Liver (tissue), 8 donors: ENCODE measurements at regions not wholly inside any gene's neighbourhood (a gene's known extent, or its start where the extent isn't known, plus 50 kb on each side); places are given as distances from the start of the nearest gene placed in this dataset.

Experiments used
- DNase-seq: peaks from one replicate; pipeline ENCODE4 v3.0.0-alpha.2; 2017; ENCODE audit warnings: low spot score
- H3K27ac ChIP-seq, 2 donors: one replicate each; pipeline ENCODE4 v1.7.0; 2013; ENCODE audit warnings: inconsistent platforms in 2 of 2, low read length in 2 of 2, control low read depth in 1 of 2, low read depth in 1 of 2, mild to moderate bottlenecking in 1 of 2
- H3K27me3 ChIP-seq, 4 donors: one replicate each; pipeline versions ENCODE4 v1.6.1 to v1.7.0; 2013; ENCODE audit warnings: low read length in 3 of 4, inconsistent platforms in 1 of 4, mild to moderate bottlenecking in 1 of 4, moderate library complexity in 1 of 4; ENCODE audit not compliant: control insufficient read depth in 4 of 4, insufficient read depth in 4 of 4
- H3K36me3 ChIP-seq, 4 donors: one replicate each; pipeline versions ENCODE4 v1.6.1 to v1.7.0; 2013; ENCODE audit warnings: low read length in 3 of 4, mild to moderate bottlenecking in 3 of 4, low read depth in 1 of 4, moderate library complexity in 1 of 4; ENCODE audit not compliant: control insufficient read depth in 4 of 4, insufficient read depth in 3 of 4
- H3K4me1 ChIP-seq, 4 donors: one replicate each; pipeline versions ENCODE4 v1.6.1 to v1.7.0; 2013; ENCODE audit warnings: low read length in 3 of 4, mild to moderate bottlenecking in 3 of 4, moderate library complexity in 1 of 4; ENCODE audit not compliant: control insufficient read depth in 4 of 4, insufficient read depth in 4 of 4
- H3K4me3 ChIP-seq, 3 donors: one replicate each; pipeline versions ENCODE4 v1.6.1 to v1.7.0; 2013; ENCODE audit warnings: low read length in 3 of 3, control low read depth in 1 of 3, low read depth in 1 of 3, mild to moderate bottlenecking in 1 of 3
- H3K9ac ChIP-seq, 2 donors: one replicate each; pipeline ENCODE4 v1.7.0; 2013; ENCODE audit warnings: low read length in 2 of 2, mild to moderate bottlenecking in 2 of 2, moderate library complexity in 2 of 2, control low read depth in 1 of 2, low read depth in 1 of 2
- H3K9me3 ChIP-seq, 4 donors: one replicate each; pipeline versions ENCODE4 v1.6.1 to v1.7.0; 2013; ENCODE audit warnings: low read length in 3 of 4; ENCODE audit not compliant: control insufficient read depth in 4 of 4
- EGR1 ChIP-seq, 2 donors: IDR thresholded peaks; 2 replicates each; pipeline ENCODE4 v1.6.1; 2016 to 2018; ENCODE audit warnings: antibody characterized with exemption in 2 of 2, low read depth in 2 of 2
- FOXA2 ChIP-seq: IDR thresholded peaks from 2 replicates; pipeline ENCODE4 v1.6.1; 2016; ENCODE audit warnings: antibody characterized with exemption
- HNF4A ChIP-seq, 2 donors: conservative IDR thresholded peaks; 2 replicates each; pipeline ENCODE4 v1.6.1; 2016; ENCODE audit warnings: antibody characterized with exemption in 2 of 2, mild to moderate bottlenecking in 2 of 2
- HNF4G ChIP-seq: IDR thresholded peaks from 2 replicates; pipeline ENCODE4 v1.6.1; 2016; ENCODE audit warnings: antibody characterized with exemption
- JUND ChIP-seq, 2 donors: IDR thresholded peaks; 2 replicates each; pipeline ENCODE4 v1.6.1; 2016; ENCODE audit warnings: antibody characterized with exemption in 2 of 2
- NR2F2 ChIP-seq: IDR thresholded peaks from 2 replicates; pipeline ENCODE4 v1.6.1; 2016; ENCODE audit warnings: antibody characterized with exemption
- RAD21 ChIP-seq, 2 donors: IDR thresholded peaks; 2 replicates each; pipeline ENCODE4 v1.6.1; 2016; ENCODE audit warnings: antibody characterized with exemption in 2 of 2, mild to moderate bottlenecking in 2 of 2
- RXRA ChIP-seq, 2 donors: IDR thresholded peaks; 2 replicates each; pipeline ENCODE4 v1.6.1; 2017 to 2018; ENCODE audit warnings: antibody characterized with exemption in 2 of 2, mild to moderate bottlenecking in 1 of 2
- SP1 ChIP-seq: IDR thresholded peaks from 2 replicates; pipeline ENCODE4 v1.6.1; 2018; ENCODE audit warnings: antibody characterized with exemption, mild to moderate bottlenecking
- YY1 ChIP-seq: IDR thresholded peaks from 2 replicates; pipeline ENCODE4 v1.6.1; 2016; ENCODE audit warnings: antibody characterized with exemption, mild to moderate bottlenecking
- WGBS: extraction: QIAGEN DNeasy Blood & Tissue Kit; methylation state at CpG from one replicate; pipeline ENCODE4 v1.1.7; 2013; 5-methylcytosine and 5-hydroxymethylcytosine counted together
- TF ChIP-seq, protein P1 (sequence below): IDR thresholded peaks from 2 replicates; pipeline ENCODE4 v1.6.1; 2016; ENCODE audit warnings: antibody characterized with exemption
- TF ChIP-seq, protein P2 (sequence below): fragments of 150-350 bp; IDR thresholded peaks from 2 replicates; pipeline ENCODE4 v1.5.1; 2017; ENCODE audit warnings: improper control_type of control experiment, low read depth, low read length; ENCODE audit not compliant: missing input control
- TF ChIP-seq, protein P3 (sequence below): IDR thresholded peaks from 2 replicates; pipeline ENCODE4 v1.6.1; 2016; ENCODE audit warnings: antibody characterized with exemption
- TF ChIP-seq, protein P4 (sequence below): IDR thresholded peaks from 2 replicates; pipeline ENCODE4 v1.6.1; 2016; ENCODE audit warnings: antibody characterized with exemption
- TF ChIP-seq, protein P5 (sequence below): IDR thresholded peaks from 2 replicates; pipeline ENCODE4 v1.6.1; 2016; ENCODE audit warnings: antibody characterized with exemption, mild to moderate bottlenecking
- donor health status: healthy.
- donor health status: healthy.
- donor health status: healthy.
- donor health status: healthy.
- donor health status: healthy.

DNA sequence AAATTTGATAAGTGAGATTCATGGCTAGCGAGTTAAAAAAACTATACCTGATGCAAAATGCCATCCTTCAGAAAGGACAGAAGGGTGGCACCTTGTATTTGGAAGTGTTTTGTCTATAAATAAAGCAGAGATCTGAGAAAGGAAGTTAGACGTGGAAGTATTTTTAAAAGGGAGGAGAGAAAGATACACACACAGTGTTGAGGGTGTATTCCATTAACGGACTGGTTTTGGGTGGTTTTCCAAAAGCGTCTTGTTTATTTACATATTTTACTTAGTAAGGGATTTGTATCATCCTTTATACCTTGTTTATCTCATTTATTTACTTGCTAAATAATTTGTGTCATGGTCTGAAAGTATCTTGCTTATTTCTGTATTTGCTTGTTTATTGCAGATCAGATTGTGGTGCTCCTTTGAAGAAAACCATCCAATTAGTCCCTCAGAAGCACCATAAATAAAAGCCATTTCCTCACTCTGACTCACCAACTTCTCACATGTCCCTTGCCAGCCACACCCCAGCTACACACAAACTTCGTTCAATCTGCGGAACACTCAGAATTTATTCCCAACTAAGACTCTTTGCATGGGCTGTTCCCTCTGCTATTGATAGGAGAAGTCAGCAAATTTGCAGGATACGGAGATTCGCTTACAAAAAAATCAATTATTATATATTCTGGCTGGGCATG lies 90.8 kb downstream of the FAM124B start (continued):
- TF ChIP-seq, protein P1, sequence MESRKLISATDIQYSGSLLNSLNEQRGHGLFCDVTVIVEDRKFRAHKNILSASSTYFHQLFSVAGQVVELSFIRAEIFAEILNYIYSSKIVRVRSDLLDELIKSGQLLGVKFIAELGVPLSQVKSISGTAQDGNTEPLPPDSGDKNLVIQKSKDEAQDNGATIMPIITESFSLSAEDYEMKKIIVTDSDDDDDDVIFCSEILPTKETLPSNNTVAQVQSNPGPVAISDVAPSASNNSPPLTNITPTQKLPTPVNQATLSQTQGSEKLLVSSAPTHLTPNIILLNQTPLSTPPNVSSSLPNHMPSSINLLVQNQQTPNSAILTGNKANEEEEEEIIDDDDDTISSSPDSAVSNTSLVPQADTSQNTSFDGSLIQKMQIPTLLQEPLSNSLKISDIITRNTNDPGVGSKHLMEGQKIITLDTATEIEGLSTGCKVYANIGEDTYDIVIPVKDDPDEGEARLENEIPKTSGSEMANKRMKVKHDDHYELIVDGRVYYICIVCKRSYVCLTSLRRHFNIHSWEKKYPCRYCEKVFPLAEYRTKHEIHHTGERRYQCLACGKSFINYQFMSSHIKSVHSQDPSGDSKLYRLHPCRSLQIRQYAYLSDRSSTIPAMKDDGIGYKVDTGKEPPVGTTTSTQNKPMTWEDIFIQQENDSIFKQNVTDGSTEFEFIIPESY = no peak
- TF ChIP-seq JUND (IDR thresholded peaks at IDR 0.05) (no peak), YY1 (no peak), EGR1 (IDR thresholded peaks at IDR 0.05; ENCODE audit: low read depth in 2 of 2) (no peak), RAD21 (IDR thresholded peaks at IDR 0.05) (no peak), SP1 (no peak), FOXA2 (no peak)
- TF ChIP-seq, protein P2, sequence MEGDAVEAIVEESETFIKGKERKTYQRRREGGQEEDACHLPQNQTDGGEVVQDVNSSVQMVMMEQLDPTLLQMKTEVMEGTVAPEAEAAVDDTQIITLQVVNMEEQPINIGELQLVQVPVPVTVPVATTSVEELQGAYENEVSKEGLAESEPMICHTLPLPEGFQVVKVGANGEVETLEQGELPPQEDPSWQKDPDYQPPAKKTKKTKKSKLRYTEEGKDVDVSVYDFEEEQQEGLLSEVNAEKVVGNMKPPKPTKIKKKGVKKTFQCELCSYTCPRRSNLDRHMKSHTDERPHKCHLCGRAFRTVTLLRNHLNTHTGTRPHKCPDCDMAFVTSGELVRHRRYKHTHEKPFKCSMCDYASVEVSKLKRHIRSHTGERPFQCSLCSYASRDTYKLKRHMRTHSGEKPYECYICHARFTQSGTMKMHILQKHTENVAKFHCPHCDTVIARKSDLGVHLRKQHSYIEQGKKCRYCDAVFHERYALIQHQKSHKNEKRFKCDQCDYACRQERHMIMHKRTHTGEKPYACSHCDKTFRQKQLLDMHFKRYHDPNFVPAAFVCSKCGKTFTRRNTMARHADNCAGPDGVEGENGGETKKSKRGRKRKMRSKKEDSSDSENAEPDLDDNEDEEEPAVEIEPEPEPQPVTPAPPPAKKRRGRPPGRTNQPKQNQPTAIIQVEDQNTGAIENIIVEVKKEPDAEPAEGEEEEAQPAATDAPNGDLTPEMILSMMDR = no peak

DNA sequence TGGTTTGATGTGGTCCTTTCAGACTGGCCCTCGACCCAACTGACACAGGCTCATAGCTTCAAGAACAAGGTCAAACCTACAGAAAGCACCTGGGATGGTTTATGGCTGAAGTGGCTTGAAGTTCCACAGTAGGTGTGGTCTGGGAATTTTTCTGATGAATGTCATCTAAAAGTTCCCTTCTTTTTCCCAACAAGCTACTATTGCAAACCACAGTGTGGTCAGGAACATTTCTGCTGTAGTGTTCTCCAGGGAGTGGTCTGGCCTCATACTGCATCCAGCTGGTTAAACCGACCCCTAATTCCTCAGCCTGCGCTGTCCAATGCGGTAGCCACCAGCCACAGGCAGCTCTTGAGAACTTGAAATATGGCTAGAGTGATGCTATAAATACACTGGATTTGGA lies 92.7 kb downstream of the FAM124B start:
- peaks cover 0 to 17% (median 13%) of the 10 kb centered on the region in 4 donors for H3K4me1 ChIP-seq
- no peak overlapping the region for H3K9ac ChIP-seq
- no peaks in the 10 kb centered on the region for H3K36me3 ChIP-seq
- no peak for DNase-seq
- no peaks in the 10 kb centered on the region for H3K27me3 ChIP-seq
- no peak overlapping the region for H3K27ac ChIP-seq
- TF ChIP-seq RAD21 (IDR thresholded peaks at IDR 0.05) = no peak
- TF ChIP-seq, protein P3, sequence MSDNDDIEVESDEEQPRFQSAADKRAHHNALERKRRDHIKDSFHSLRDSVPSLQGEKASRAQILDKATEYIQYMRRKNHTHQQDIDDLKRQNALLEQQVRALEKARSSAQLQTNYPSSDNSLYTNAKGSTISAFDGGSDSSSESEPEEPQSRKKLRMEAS = no peak
- TF ChIP-seq HNF4G = no peak
- TF ChIP-seq JUND (IDR thresholded peaks at IDR 0.05) = no peak
- no peak for TF ChIP-seq NR2F2
- TF ChIP-seq HNF4A (conservative IDR thresholded peaks at IDR 0.05) = no peak
- no peak for TF ChIP-seq FOXA2
- TF ChIP-seq, protein P4, sequence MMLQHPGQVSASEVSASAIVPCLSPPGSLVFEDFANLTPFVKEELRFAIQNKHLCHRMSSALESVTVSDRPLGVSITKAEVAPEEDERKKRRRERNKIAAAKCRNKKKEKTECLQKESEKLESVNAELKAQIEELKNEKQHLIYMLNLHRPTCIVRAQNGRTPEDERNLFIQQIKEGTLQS = no peak
- TF ChIP-seq EGR1 (IDR thresholded peaks at IDR 0.05; ENCODE audit: low read depth in 2 of 2) = no peak
- no peak for TF ChIP-seq YY1
- no peak overlapping the region for H3K4me3 ChIP-seq
- no peaks in the 10 kb centered on the region for H3K9me3 ChIP-seq
- WGBS = 95% methylated on average over 4 of the region's 4 CpGs

DNA sequence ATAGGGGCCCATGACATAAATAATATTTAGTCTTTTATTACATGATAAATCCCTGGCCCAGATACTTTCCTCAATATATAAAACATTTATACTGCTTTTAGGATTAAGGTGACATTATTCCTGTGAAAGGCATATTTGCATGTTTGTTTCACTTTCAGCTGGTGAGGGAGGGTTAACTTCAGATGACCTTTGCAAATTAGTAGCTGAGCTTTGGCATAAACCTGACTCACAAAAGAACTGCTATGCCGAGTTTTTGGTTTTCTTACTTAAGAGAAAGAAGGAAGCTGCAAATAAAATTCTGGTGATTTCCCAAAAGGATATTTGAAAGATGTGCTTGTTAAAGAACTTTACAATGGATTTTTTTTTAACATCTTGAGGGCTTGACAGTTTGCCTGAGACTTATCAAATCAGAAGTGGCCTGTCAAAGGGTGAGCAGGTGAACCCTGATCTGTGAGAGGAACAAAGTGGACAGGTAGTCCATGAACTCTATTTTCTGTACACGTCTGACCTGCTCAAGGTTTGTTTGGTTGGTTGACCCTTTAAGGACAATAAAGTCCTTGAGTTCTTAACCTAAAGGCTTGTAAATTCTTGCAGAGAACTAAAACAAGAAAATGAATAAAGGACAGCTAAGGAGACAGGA lies 93.5 kb downstream of the FAM124B start:
- no peaks in the 10 kb centered on the region for H3K27me3 ChIP-seq

More for the DNA sequence above, 93.5 kb downstream of the FAM124B start:
- Histone ChIP-seq H3K36me3 (no peaks in the 10 kb centered on the region), H3K9me3 (no peaks in the 10 kb centered on the region), H3K27ac (peak overlapping the region; percentile 2 to 64), H3K9ac (peak overlapping the region in 1 of 2 donors; percentile 47), H3K4me1 (peaks cover 0 to 17% (median 13%) of the 10 kb centered on the region in 4 donors), H3K4me3 (no peak overlapping the region)
- no peak for TF ChIP-seq JUND (IDR thresholded peaks at IDR 0.05)
- TF ChIP-seq RXRA (IDR thresholded peaks at IDR 0.05) = peak; percentile 67
- TF ChIP-seq, protein P5, sequence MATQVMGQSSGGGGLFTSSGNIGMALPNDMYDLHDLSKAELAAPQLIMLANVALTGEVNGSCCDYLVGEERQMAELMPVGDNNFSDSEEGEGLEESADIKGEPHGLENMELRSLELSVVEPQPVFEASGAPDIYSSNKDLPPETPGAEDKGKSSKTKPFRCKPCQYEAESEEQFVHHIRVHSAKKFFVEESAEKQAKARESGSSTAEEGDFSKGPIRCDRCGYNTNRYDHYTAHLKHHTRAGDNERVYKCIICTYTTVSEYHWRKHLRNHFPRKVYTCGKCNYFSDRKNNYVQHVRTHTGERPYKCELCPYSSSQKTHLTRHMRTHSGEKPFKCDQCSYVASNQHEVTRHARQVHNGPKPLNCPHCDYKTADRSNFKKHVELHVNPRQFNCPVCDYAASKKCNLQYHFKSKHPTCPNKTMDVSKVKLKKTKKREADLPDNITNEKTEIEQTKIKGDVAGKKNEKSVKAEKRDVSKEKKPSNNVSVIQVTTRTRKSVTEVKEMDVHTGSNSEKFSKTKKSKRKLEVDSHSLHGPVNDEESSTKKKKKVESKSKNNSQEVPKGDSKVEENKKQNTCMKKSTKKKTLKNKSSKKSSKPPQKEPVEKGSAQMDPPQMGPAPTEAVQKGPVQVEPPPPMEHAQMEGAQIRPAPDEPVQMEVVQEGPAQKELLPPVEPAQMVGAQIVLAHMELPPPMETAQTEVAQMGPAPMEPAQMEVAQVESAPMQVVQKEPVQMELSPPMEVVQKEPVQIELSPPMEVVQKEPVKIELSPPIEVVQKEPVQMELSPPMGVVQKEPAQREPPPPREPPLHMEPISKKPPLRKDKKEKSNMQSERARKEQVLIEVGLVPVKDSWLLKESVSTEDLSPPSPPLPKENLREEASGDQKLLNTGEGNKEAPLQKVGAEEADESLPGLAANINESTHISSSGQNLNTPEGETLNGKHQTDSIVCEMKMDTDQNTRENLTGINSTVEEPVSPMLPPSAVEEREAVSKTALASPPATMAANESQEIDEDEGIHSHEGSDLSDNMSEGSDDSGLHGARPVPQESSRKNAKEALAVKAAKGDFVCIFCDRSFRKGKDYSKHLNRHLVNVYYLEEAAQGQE = peak; percentile 19
- TF ChIP-seq FOXA2 = no peak
- TF ChIP-seq, protein P1 = no peak
- peak; percentile 63 for TF ChIP-seq SP1
- TF ChIP-seq HNF4A (conservative IDR thresholded peaks at IDR 0.05) = peak; percentile 75 to 88
- no peak for TF ChIP-seq EGR1 (IDR thresholded peaks at IDR 0.05; ENCODE audit: low read depth in 2 of 2)
- TF ChIP-seq RAD21 (IDR thresholded peaks at IDR 0.05) = no peak
- whole genome bisulfite sequencing = 14% methylated on average over 2 of the region's 2 CpGs
- DNase-seq = no peak
